ENCODE measurements at regions not wholly inside any gene's neighbourhood (a gene's known extent, or its start where the extent isn't known, plus 50 kb on each side); places are given as distances from the start of the nearest gene placed in this dataset.

DNA sequence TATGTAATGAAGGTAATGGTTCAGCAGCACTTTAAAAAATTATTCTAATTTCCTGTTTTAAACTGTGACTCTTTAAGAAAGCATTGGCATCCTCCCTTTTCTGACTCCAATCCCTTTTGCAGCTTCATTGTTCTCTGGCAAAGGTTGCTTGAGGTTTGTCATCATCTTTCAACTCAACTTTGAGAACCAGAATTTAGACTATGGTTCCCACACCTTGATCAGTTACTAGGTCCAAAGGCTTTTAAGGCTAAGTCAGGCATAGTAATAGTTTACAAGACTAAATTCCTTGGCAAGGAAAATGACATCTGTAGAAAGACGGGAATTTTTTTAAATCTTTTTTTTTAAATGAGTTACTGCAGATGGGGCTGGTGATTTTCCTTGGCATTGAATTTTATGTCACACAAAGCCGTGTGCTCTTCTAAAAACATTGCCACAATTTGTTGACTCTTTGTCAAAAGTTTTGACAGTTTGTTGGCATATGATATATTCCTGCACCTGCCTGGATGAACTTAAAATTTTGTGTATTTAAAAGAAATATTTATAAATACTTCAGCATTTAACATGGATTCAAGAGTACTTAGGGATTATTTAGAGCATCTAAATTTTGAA is 451.0 kb downstream of the MEIS1 start:
- intact Hi-C loops (cut with micrococcal nuclease; ENCODE audit: unreplicated experiment) (no loop called here), in situ Hi-C loops (cut with HindIII; ENCODE audit: low pct_unique_long_range_greater_than_20kb, low sequenced_read_pairs) (no loop called here)
- Histone ChIP-seq H3K27ac (ENCODE audit: low read length) (no peak overlapping the region), H3K4me1 (ENCODE audit: control insufficient read depth, insufficient read depth, low read length) (no peaks in the 10 kb centered on the region), H3K36me3 (ENCODE audit: control insufficient read depth, insufficient read depth, low read length) (no peaks in the 10 kb centered on the region), H3K4me3 (ENCODE audit: low read depth in 2 of 2, low read length in 2 of 2) (no peak overlapping the region), H3K9me3 (ENCODE audit: control insufficient read depth, insufficient read depth, low read depth, low read length) (no peaks in the 10 kb centered on the region), H3K27me3 (ENCODE audit: control insufficient read depth, insufficient read depth, low read length) (no peaks in the 10 kb centered on the region)
- ATAC-seq: no peak
- no TSS peak for BruUV-seq (replicated peaks)
- POLR2A ChIA-PET: no interaction called here
- no peak for TF ChIP-seq TCF7L2 (IDR thresholded peaks at IDR 0.05; ENCODE audit: low read depth, low read length)
- TF ChIP-seq POLR2AphosphoS5 (IDR thresholded peaks at IDR 0.05; ENCODE audit: low read depth, low read length): no peak
- no peak for DNase-seq (ENCODE audit: low read depth, low spot score)
- CTCF ChIA-PET: no interaction called here

DNA sequence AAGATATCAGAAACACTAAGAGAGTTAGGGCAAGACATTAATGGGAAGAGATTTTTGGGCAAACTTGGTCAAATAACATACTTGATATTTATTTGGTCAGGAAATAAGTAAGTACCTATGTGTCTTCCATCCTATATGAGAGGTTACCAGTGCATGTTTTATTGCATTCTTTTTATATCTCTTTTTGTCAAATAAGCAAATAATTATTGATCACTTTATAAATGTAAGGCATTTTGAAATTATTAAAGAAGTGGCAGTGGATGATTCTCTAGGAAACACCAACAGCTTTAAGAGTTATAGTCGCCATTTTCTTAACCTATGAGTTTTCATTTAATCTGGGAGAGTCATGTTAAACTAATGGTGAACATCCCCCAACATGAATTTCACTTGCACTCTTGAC is 453.3 kb downstream of the MEIS1 start:
- H3K27ac ChIP-seq (ENCODE audit: low read length): no peak overlapping the region
- no peaks in the 10 kb centered on the region for H3K27me3 ChIP-seq (ENCODE audit: control insufficient read depth, insufficient read depth, low read length)
- CTCF ChIA-PET: no interaction called here
- intact Hi-C loops (cut with micrococcal nuclease; ENCODE audit: unreplicated experiment): no loop called here
- no peak for DNase-seq (ENCODE audit: low read depth, low spot score)
- H3K4me1 ChIP-seq (ENCODE audit: control insufficient read depth, insufficient read depth, low read length): no peaks in the 10 kb centered on the region
- ATAC-seq: no peak
- TF ChIP-seq TCF7L2 (IDR thresholded peaks at IDR 0.05; ENCODE audit: low read depth, low read length) (no peak), SIN3A (IDR thresholded peaks at IDR 0.05; ENCODE audit: borderline replicate concordance, insufficient read depth, low read depth, low read length) (no peak), POLR2AphosphoS5 (IDR thresholded peaks at IDR 0.05; ENCODE audit: low read depth, low read length) (no peak)
- TF ChIP-seq, protein P1, sequence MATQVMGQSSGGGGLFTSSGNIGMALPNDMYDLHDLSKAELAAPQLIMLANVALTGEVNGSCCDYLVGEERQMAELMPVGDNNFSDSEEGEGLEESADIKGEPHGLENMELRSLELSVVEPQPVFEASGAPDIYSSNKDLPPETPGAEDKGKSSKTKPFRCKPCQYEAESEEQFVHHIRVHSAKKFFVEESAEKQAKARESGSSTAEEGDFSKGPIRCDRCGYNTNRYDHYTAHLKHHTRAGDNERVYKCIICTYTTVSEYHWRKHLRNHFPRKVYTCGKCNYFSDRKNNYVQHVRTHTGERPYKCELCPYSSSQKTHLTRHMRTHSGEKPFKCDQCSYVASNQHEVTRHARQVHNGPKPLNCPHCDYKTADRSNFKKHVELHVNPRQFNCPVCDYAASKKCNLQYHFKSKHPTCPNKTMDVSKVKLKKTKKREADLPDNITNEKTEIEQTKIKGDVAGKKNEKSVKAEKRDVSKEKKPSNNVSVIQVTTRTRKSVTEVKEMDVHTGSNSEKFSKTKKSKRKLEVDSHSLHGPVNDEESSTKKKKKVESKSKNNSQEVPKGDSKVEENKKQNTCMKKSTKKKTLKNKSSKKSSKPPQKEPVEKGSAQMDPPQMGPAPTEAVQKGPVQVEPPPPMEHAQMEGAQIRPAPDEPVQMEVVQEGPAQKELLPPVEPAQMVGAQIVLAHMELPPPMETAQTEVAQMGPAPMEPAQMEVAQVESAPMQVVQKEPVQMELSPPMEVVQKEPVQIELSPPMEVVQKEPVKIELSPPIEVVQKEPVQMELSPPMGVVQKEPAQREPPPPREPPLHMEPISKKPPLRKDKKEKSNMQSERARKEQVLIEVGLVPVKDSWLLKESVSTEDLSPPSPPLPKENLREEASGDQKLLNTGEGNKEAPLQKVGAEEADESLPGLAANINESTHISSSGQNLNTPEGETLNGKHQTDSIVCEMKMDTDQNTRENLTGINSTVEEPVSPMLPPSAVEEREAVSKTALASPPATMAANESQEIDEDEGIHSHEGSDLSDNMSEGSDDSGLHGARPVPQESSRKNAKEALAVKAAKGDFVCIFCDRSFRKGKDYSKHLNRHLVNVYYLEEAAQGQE (IDR thresholded peaks at IDR 0.05; ENCODE audit: insufficient read depth in 1 of 2, low read depth in 2 of 2, low read length in 1 of 2): no peak
- TF ChIP-seq, protein P2, sequence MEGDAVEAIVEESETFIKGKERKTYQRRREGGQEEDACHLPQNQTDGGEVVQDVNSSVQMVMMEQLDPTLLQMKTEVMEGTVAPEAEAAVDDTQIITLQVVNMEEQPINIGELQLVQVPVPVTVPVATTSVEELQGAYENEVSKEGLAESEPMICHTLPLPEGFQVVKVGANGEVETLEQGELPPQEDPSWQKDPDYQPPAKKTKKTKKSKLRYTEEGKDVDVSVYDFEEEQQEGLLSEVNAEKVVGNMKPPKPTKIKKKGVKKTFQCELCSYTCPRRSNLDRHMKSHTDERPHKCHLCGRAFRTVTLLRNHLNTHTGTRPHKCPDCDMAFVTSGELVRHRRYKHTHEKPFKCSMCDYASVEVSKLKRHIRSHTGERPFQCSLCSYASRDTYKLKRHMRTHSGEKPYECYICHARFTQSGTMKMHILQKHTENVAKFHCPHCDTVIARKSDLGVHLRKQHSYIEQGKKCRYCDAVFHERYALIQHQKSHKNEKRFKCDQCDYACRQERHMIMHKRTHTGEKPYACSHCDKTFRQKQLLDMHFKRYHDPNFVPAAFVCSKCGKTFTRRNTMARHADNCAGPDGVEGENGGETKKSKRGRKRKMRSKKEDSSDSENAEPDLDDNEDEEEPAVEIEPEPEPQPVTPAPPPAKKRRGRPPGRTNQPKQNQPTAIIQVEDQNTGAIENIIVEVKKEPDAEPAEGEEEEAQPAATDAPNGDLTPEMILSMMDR (IDR thresholded peaks at IDR 0.05): no peak
- in situ Hi-C loops (cut with HindIII; ENCODE audit: low pct_unique_long_range_greater_than_20kb, low sequenced_read_pairs): no loop called here
- no peaks in the 10 kb centered on the region for H3K36me3 ChIP-seq (ENCODE audit: control insufficient read depth, insufficient read depth, low read length)
- no TSS peak for BruUV-seq (replicated peaks)
- POLR2A ChIA-PET: no interaction called here
- no peaks in the 10 kb centered on the region for H3K9me3 ChIP-seq (ENCODE audit: control insufficient read depth, insufficient read depth, low read depth, low read length)
- no peak overlapping the region for H3K4me3 ChIP-seq (ENCODE audit: low read depth in 2 of 2, low read length in 2 of 2)

DNA sequence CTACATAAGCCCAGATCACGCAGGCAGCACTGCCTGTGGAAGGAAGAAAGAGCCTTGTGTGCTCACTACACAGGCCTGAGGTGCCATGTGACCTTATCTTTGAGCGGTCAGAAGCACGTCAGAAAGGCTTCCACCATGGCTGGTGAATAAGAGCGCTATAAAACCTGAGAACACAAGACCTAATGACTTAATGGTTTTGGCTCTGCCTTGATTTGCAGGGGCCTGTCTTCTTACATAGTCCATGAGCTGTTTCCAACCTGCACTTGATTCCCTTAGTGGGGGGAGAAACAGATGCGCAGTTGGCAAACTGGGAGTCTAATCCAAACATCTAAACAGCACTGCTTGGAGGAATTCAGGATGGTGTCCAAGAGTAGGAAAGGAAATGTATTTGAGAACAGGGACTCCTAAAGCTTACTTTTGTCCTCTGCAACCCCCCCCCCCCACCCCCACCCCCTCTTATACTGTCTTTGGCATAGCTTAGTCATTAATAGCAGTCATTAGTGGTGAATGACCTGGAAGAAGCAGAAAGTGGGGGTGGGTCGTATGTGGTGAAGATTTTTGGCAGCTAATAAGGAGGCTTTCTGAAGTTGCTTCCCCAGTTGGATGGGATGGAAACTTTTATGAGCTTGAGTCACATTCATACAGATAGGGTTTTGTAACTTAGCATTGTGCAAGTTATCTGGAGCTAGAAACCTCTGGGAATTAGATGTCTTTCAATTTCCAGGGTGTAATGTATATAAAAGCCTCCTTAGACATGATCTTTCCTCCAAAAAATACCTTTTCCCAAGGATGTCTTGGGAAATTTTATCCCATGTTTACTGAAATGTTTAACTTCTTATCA is 454.1 kb downstream of the MEIS1 start:
- ChIA-PET CTCF (interaction anchor here (0.7 kb wide), 1 partner anchor 921 kb away, joined by 10 read pairs; no protein-coding TSS in a partner anchor), POLR2A (interaction anchor here (0.5 kb wide), 1 partner anchor 1879 kb away, joined by 3 read pairs; no protein-coding TSS in a partner anchor)
- Histone ChIP-seq H3K4me1 (ENCODE audit: control insufficient read depth, insufficient read depth, low read length) (no peaks in the 10 kb centered on the region), H3K9me3 (ENCODE audit: control insufficient read depth, insufficient read depth, low read depth, low read length) (no peaks in the 10 kb centered on the region), H3K36me3 (ENCODE audit: control insufficient read depth, insufficient read depth, low read length) (no peaks in the 10 kb centered on the region), H3K27ac (ENCODE audit: low read length) (no peak overlapping the region), H3K4me3 (ENCODE audit: low read depth in 2 of 2, low read length in 2 of 2) (no peak overlapping the region), H3K27me3 (ENCODE audit: control insufficient read depth, insufficient read depth, low read length) (no peaks in the 10 kb centered on the region)
- TF ChIP-seq, protein P1 (IDR thresholded peaks at IDR 0.05; ENCODE audit: insufficient read depth in 1 of 2, low read depth in 2 of 2, low read length in 1 of 2): no peak
- TF ChIP-seq SIN3A (IDR thresholded peaks at IDR 0.05; ENCODE audit: borderline replicate concordance, insufficient read depth, low read depth, low read length) (no peak), POLR2AphosphoS5 (IDR thresholded peaks at IDR 0.05; ENCODE audit: low read depth, low read length) (no peak), TCF7L2 (IDR thresholded peaks at IDR 0.05; ENCODE audit: low read depth, low read length) (no peak)
- TF ChIP-seq, protein P2 (IDR thresholded peaks at IDR 0.05): no peak
- BruUV-seq (replicated peaks): no TSS peak
- DNase-seq (ENCODE audit: low read depth, low spot score) (no peak), ATAC-seq (no peak)
- intact Hi-C loops (cut with micrococcal nuclease; ENCODE audit: unreplicated experiment): no loop called here
- in situ Hi-C loops (cut with HindIII; ENCODE audit: low pct_unique_long_range_greater_than_20kb, low sequenced_read_pairs): no loop called here
